Hematopoietic multipotent progenitor cell treated with erythropoietin and hydrocortisone succinate and interleukin-3 and kit ligand, for 4 days (in vitro differentiated cells): ENCODE measurements at regions not wholly inside any gene's neighbourhood (a gene's known extent, or its start where the extent isn't known, plus 50 kb on each side); places are given as distances from the start of the nearest gene placed in this dataset.
"Not testable (repeated sequence)": the region's sequence is repeated elsewhere in the genome, so short reads cannot be mapped to it uniquely, and the experiment has no call there.

ENCODE experiments used
- DNase-seq: peaks from one replicate; pipeline ENCODE4 v3.0.0-alpha.2; 2015

GRCh38 chr12:71299541-71300376 is 139.8 kb upstream of the LGR5 start:
- peak; percentile 12 for DNase-seq

GRCh38 chr12:71297930-71298329 is 140.1 kb upstream of the TSPAN8 start:
- DNase-seq, result no peak

GRCh38 chr12:71295953-71296352 is 138.2 kb upstream of the TSPAN8 start:
- no peak for DNase-seq

GRCh38 chr12:71291746-71292145 is 133.9 kb upstream of the TSPAN8 start:
- no peak for DNase-seq

GRCh38 chr12:71283883-71284282 is 126.1 kb upstream of the TSPAN8 start:
- no peak for DNase-seq

- DNase-seq, result no peak
These were observed 125.1 kb upstream of the TSPAN8 start for GRCh38 chr12:71282925-71283324.

- no peak for DNase-seq
These were observed 124.2 kb upstream of the TSPAN8 start for GRCh38 chr12:71282020-71282419.

- DNase-seq, result no peak
These were observed 123.6 kb upstream of the TSPAN8 start for GRCh38 chr12:71281425-71281824.

- no peak for DNase-seq
These were observed 120.1 kb upstream of the TSPAN8 start for GRCh38 chr12:71277866-71278265.

GRCh38 chr12:71276541-71276940 is 118.7 kb upstream of the TSPAN8 start:
- DNase-seq, result no peak

GRCh38 chr12:71270794-71271193 is 113.0 kb upstream of the TSPAN8 start:
- DNase-seq, result not testable (repeated sequence)

GRCh38 chr12:71270057-71270456 is 112.3 kb upstream of the TSPAN8 start:
- peak; percentile 76 for DNase-seq

- no peak for DNase-seq
These were observed 111.4 kb upstream of the TSPAN8 start for GRCh38 chr12:71269281-71269598.

GRCh38 chr12:71268598-71269280 is 110.9 kb upstream of the TSPAN8 start:
- peak; percentile 68 for DNase-seq

- DNase-seq, result no peak
These were observed 108.8 kb upstream of the TSPAN8 start for GRCh38 chr12:71266606-71267005.

GRCh38 chr12:71265731-71266130 is 107.9 kb upstream of the TSPAN8 start:
- DNase-seq, result not testable (repeated sequence)

GRCh38 chr12:71262466-71262865 is 104.7 kb upstream of the TSPAN8 start:
- DNase-seq, result no peak

- DNase-seq, result no peak
These were observed 94.7 kb upstream of the TSPAN8 start for GRCh38 chr12:71252473-71252872.

- no peak for DNase-seq
These were observed 92.4 kb upstream of the TSPAN8 start for GRCh38 chr12:71250166-71250565.

GRCh38 chr12:71243370-71243769 is 85.6 kb upstream of the TSPAN8 start:
- DNase-seq, result no peak

- DNase-seq, result no peak
These were observed 84.7 kb upstream of the TSPAN8 start for GRCh38 chr12:71242511-71242910.

- no peak for DNase-seq
These were observed 83.1 kb upstream of the TSPAN8 start for GRCh38 chr12:71240946-71241345.

GRCh38 chr12:71239731-71240130 is 81.9 kb upstream of the TSPAN8 start:
- DNase-seq, result no peak

- DNase-seq, result peak; percentile 15
These were observed 79.3 kb upstream of the TSPAN8 start for GRCh38 chr12:71237128-71237527.
